Activated naive CD4-positive, alpha-beta T cell treated with anti-CD3 and anti-CD28 coated beads, Interleukin-2, amount 50 U/mL, for 72 hours (primary cell): ENCODE measurements at regions not wholly inside any gene's neighbourhood (a gene's known extent, or its start where the extent isn't known, plus 50 kb on each side); places are given as distances from the start of the nearest gene placed in this dataset.
A peak's percentile ranks its signal among the peaks of the same experiment; 100 is the strongest.
"Not testable (repeated sequence)": the region's sequence is repeated elsewhere in the genome, so short reads cannot be mapped to it uniquely, and the experiment has no call there.

Source experiments
- ATAC-seq, 2 donors: fragments of 150-1000 bp; cut with Tn5 transposase; 2 replicates each; pipeline ENCODE4 v1.10.0; 2021; ENCODE audit warnings: mild to moderate bottlenecking in 2 of 2, moderate library complexity in 2 of 2
- DNase-seq, 2 donors: peaks; one replicate each; pipeline ENCODE4 v3.0.0; 2021 to 2022; ENCODE audit warnings: low spot score in 2 of 2
- H3K27ac Mint-ChIP-seq, 2 donors: one replicate each; pipeline ENCODE4 v1.8.0; 2022; ENCODE audit warnings: mild to moderate bottlenecking in 2 of 2, mixed read lengths in 2 of 2
- H3K36me3 Mint-ChIP-seq, 2 donors: one replicate each; pipeline ENCODE4 v1.8.0; 2022; ENCODE audit warnings: mixed read lengths in 2 of 2
- H3K9me3 Mint-ChIP-seq, 2 donors: one replicate each; pipeline ENCODE4 v1.8.0; 2022; ENCODE audit warnings: mixed read lengths in 2 of 2

DNA sequence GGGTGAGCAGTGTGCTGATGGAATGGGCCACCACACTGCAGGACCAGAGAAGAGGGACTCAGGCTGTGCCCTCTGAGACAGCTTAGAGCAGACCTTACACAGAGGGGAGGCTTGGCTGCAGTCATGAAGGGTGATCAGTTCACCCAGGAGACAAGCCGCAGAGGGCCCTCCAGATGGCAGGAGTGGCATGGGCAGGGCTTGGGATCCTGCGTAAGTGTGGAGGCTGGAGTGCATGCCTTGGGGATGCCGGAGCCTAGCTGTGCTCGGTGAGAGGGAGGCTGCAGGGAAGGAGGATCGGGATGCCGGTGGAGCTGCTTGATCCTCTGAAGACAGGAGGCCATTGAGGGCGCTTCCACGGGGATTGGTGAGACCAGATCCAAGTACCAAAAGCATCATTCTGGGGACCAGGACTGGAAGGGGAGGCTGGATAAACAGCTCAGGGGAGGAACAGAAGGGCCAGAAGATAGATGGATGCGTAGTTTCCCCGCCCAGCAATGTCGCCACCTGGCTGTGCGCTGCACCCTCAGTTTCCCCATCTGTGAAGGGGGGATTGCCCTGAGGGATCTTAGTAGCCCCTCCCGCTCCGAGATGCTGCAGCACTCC is 163.4 kb downstream of the INHBB start:
- Mint-ChIP-seq H3K36me3 (no peaks in the 10 kb centered on the region), H3K27ac (no peak overlapping the region), H3K9me3 (no peaks in the 10 kb centered on the region)
- DNase-seq (no peak), ATAC-seq (no peak)

DNA sequence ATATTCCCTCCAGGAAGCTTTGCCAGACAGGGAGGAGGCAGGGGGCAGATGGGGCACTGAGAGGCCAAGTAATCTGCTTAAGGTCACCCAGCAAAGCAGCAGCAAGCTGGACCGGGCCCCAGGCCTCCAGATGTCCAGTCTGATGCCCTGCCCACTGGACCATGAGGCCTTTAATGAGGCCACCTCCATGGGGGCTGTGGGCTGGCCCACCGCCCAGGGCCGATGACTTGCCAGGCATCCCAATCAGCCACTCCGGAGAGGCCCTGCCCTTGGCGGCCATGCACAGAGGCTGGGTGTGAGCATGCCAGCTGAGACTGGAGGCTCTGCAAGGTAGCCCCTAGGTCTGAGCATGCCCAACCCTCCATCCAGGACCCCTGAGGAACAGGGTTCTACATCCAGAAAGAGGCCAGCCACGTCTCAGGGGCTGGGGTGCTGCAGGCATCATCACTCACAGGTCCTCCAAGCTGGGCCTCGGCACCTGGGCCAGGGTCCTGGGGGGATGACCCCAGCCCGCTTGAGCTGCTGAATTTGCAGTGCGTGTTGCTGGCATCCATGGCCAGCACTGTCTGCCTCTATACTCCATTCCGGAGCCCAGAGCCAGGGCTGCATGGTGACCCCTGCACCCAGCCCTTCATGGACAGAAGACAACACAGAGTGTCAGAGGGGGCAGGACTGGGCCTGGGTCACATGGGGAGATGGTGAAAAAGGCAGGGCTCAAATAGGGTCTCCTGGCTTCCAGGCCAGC is 164.2 kb downstream of the INHBB start:
- no peaks in the 10 kb centered on the region for H3K9me3 Mint-ChIP-seq

DNA sequence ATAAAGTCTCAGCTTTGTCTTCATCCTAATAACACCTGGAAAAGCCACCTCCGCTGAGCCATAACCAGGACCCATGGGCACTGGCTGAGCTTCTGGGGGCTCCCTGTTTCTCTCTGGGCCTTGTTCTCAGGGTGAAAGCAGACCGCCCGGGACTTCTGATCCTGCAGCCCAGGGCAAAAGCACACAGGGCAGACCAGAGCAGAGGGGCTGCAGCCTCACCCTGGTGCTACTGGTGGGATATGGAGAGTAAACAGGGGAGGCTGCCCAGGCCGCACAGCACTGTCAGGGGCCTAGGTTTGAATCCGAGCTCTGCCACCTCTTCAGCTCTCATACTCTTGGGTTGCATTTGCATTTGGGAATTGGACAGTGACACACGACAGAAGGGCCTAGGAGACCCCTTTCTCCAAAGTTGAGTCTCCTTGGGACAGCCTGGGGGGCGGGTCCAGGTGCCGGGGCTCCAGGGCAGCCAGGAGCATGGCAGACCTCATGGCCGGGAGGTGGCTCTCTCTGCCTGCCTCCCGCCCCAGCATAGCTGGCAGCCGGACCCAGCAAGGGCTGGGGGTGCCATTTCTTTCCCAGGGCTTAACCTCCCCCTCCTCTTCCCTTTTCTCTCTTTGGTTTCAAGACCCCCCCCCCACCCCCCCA is 164.9 kb downstream of the INHBB start:
- H3K27ac Mint-ChIP-seq, result no peak overlapping the region
- no peak for ATAC-seq

More for the DNA sequence above, 164.2 kb downstream of the INHBB start:
- Mint-ChIP-seq H3K36me3 (no peaks in the 10 kb centered on the region), H3K27ac (no peak overlapping the region)
- ATAC-seq (no peak), DNase-seq (no peak)

DNA sequence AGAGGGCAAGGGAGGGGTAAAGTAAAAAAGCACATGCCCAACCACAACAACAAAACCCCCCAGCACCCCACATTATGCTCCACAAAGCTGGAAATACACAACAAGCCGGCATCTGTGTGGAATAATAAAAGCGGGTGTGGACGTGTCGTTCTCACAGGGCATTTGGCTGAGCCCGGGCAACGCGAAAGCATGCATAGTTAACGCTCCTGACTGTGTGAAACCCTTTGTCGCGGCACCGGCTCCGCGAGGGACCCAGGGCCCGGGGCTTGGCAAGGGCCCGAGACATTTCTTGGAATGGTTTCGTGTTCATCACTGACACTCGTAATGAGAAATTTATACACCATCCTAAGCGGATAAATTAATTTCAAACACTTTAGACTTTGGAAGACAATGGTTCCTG is 165.6 kb downstream of the INHBB start:
- H3K36me3 Mint-ChIP-seq, result no peaks in the 10 kb centered on the region
- no peak for ATAC-seq

More for the DNA sequence above, 164.9 kb downstream of the INHBB start:
- no peak for DNase-seq
- no peaks in the 10 kb centered on the region for H3K36me3 Mint-ChIP-seq
- H3K9me3 Mint-ChIP-seq, result no peaks in the 10 kb centered on the region

DNA sequence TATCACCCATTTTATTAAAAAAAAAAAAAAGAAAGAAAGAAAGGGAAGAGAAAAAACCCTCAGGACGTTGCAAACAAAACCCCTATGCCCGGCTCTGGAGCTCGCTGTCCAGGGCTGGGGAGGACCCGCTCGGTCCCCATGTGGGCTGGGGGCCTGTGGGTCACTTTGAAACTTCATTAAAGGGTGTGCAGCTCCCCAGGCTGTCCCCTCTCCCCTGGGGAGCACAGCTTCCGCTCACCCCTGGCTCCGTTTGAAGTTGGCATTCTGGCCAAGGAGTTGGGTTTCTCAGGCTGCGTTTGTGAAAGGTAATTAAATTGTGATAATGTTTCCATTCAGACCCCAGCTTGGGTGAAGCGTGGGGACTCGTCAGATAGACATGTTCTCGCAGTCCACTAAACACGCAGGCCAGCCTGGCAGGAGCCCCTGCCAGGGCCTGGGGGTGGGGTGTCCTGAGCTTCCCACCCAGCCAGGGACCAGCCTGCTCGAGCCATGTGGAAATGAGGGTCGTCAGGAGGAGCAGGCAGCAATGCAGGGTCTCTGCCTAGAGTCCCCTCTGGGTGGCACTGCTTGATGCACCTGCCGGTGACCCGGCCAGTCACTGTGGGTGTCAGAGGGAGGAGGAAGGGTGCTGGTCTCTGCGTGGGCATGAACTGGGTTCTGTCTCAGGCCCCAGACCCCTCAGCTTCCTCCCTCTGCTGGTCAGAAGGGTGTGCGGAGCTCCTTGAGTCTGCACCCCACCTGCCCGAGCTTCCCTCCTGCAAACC is 166.2 kb downstream of the INHBB start:
- Mint-ChIP-seq H3K36me3 (no peaks in the 10 kb centered on the region), H3K9me3 (no peaks in the 10 kb centered on the region), H3K27ac (no peak overlapping the region)
- ATAC-seq, result no peak
- no peak for DNase-seq

More for the DNA sequence above, 165.6 kb downstream of the INHBB start:
- no peaks in the 10 kb centered on the region for H3K9me3 Mint-ChIP-seq
- no peak overlapping the region for H3K27ac Mint-ChIP-seq
- DNase-seq, result no peak

DNA sequence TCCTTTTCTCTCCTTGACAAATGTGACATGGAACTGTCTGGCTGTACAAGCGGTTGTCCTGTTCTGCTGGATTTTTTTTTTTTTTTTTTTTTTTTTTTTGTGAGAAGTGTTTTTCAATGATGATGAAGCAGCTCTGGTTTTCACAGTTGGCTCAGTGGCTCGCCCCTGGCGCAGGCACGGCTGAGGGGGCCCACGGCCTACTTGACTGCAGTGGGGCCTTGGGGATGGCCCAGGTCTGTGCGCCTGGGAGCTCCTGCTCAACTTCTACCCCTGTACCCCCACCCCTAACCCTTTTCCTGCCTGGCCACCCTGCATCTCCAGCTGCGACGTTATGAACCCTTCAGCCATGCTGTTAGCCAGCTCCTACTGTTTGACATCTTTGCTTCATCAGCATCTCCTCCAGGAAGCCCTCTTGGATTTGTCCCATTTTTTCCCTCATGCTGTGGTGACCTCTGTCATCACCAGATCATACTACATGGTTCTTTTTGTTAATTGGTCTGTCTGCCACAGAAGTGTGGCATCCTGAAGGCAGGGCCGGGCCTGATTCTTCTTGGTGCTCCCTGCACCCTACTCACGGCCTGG is 167.9 kb downstream of the INHBB start:
- Mint-ChIP-seq H3K27ac (peak overlapping the region in 1 of 2 donors; percentile 60), H3K36me3 (no peaks in the 10 kb centered on the region), H3K9me3 (no peaks in the 10 kb centered on the region)
- DNase-seq, result no peak
- no peak for ATAC-seq

DNA sequence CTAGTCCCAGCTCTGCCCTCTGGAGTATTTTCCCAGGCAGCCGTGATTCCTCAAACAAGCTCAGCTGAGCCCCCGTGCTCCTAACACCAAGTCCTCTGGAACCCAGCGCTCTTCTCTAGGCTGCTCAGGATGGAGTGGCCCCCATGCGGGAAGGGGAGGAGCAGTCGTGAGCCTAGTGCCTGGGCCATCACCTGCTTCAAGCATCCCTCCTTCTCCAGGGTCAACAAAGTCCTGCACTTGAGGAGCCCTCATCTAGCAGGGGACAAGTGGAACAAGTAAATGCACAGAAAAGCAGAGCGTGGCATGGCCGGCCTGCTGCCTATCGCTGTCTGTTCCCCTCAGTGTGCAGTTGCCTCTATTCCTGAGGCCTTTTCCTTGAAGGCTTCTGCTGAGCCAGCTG is 168.6 kb downstream of the INHBB start:
- DNase-seq, result no peak
- no peak for ATAC-seq
- no peaks in the 10 kb centered on the region for H3K9me3 Mint-ChIP-seq
- H3K36me3 Mint-ChIP-seq, result no peaks in the 10 kb centered on the region
- H3K27ac Mint-ChIP-seq, result no peak overlapping the region

DNA sequence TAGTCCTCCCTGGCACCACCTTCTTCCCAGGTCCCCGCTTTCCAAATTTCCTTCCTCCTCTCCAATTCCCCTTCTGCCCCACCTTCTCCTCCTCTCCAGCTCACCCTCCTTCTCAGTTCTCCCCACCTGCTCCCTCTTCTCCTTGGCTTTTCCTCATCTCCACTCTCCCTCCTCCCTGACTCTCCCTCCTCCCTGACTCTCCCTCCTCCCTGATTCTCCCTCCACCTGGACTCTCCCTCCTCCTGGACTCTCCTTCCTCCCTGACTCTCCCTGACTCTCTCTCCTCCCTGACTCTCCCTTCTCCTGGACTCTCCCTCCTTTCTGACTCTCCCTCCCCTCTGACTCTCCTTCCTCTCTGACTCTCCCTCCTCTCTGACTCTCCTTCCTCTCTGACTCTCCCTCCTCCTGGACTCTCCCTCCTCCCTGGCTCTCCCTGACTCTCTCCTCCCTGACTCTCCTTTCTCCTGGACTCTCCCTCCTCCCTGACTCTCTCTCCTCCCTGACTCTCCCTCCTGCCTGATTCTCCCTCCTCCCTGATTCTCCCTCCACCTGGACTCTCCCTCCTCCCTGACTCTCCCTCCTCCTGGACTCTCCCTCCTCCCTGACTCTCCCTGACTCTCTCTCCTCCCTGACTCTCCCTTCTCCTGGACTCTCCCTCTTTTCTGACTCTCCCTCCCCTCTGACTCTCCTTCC is 169.3 kb downstream of the INHBB start:
- not testable (repeated sequence) for ATAC-seq, H3K36me3 Mint-ChIP-seq, H3K9me3 Mint-ChIP-seq, DNase-seq, H3K27ac Mint-ChIP-seq

DNA sequence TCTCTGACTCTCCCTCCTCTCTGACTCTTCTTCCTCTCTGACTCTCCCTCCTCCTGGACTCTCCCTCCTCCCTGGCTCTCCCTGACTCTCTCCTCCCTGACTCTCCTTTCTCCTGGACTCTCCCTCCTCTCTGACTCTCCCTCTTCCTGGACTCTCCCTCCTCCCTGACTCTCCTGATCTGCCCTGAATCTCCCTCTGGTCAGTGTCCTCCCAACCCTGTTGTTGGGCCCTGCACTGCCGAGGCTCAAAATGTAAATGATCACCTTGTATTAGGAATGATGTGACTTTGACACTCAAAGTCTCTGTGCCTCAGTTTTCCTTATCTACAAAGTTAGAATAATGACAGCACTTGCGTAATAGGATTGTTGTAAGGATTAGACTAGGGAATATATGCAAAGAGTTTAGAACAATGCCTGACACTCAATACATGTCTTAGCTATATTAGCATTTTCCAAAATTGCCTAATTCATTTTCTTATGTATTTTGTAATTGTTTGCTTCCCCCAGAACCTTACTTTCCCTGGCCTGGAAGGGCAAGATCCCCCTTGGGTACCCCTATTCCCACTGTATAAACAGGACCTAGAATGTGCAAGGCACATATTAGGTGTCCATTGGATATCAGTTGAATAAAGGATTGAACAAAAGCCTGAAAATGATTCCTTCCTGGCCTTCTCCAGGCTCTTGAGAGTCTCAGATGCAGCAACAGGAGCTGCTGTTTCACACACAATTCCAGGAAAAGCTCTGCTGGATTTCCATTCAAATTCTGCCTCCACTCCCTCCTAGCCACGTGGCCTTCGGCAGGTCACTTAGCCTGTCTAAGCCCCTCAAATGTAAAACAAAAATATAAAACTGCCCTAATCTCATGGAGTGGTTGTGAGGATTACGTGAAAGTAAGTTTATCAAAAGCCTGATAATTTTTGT is 170.1 kb downstream of the INHBB start:
- H3K9me3 Mint-ChIP-seq, result no peaks in the 10 kb centered on the region
- peak overlapping the region in 1 of 2 donors; percentile 23 for H3K27ac Mint-ChIP-seq
- DNase-seq (no peak), ATAC-seq (no peak)
- H3K36me3 Mint-ChIP-seq, result no peaks in the 10 kb centered on the region

DNA sequence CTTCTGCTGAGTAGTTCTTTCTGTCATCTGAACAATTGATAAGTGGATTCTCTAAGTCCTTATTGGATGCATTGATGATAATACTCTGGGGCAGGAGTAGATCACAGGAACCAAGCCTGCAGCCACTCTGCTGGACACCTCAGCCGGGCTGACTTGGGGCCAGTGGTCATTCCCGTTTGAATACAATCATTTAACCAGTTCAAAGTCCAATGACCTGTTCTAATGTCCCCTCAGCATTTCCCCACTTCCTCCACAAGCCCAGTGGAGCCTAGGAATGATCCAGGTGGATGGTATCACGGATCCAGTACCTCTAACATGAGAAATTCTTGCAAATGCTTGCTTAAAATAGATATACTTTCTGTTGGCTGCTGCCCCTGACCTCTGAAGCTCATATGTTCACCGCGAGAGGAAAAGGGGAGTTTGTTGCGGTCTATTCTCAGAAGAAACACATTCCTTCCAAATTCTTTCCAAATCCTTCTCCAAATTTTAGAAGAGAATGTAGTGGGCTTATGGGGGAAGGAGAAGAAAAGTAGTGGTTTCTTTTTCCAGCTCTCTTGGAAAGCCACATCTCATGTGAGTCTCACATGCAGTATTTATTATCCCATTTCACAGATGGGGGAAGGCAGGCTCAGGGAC is 170.9 kb downstream of the INHBB start:
- no peak for ATAC-seq
- DNase-seq, result no peak
- H3K27ac Mint-ChIP-seq, result no peak overlapping the region
- no peaks in the 10 kb centered on the region for H3K9me3 Mint-ChIP-seq
- H3K36me3 Mint-ChIP-seq, result no peaks in the 10 kb centered on the region

DNA sequence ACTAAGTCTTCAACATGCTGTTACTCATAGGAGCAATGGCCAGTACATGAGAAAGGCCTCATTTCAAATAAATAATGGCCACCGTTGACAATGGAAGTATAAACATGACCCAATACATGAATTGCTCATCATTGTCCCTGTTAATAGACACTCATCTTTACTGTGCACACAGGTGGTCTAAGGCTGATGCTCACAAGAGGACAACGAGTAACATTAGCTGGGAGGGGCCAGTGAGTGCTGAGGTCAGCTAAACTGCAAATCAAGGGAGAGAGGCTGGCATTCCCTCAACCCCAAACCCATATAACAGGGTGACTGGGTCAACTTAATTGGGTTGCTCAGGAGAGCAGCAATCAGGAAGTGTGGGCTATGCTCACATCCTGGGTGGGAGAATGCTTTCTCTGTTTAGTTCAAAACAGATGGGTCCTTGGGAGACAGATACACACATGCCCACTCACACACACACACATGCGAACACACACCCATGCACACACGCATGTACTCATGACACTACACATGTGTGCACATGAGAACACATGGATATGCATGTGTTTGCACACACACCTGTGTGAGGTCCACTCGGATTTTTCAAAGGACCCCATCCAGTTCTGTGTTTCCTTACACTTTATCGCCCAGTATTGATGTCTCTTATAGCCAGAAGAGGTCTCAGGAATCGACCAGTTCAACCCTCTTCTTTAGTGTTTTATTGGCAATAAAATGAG is 172.0 kb downstream of the INHBB start:
- Mint-ChIP-seq H3K36me3 (no peaks in the 10 kb centered on the region), H3K9me3 (no peaks in the 10 kb centered on the region), H3K27ac (no peak overlapping the region)
- ATAC-seq (no peak), DNase-seq (no peak)

DNA sequence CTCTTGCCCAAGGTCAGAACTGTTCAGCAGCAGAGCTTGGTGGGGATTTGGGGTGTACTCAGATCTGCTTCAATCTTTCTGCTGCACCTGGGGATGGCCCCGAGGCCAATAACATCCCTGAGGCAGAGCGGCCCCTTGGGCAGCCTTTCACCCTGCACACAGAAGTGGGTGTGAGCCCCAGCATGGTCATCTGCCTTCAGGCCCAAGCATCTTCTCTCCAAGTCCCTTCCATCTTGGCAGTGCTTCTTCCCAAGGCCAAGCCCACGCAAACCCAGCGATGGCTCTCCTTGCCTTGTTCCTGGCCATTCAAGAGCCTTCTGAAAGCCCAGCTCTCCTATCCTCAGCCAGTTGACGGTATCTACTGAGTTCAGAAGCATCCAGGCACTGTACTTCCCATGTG is 172.9 kb downstream of the INHBB start:
- no peaks in the 10 kb centered on the region for H3K36me3 Mint-ChIP-seq
- DNase-seq (no peak), ATAC-seq (no peak)
- no peak overlapping the region for H3K27ac Mint-ChIP-seq
- no peaks in the 10 kb centered on the region for H3K9me3 Mint-ChIP-seq

DNA sequence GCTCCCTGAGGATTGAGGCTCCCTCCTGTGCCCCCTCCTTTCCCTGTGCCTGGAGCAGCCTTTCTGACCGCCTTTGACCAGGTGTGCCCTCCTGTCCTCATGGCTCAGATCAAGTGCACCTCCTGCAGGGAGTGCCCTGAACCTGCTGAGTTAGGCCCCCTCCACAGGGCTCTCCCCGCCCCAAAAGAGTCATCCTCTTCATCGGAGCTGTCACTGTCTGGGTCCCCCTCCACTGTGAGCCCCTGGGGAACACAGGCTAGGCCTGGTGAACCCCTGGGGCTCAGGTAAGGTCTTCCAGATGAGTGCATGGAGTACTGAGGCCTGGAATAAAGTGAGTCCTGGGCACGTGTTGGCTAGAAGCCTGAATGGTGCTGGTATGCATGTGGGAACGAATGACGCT is 173.5 kb downstream of the INHBB start:
- H3K27ac Mint-ChIP-seq, result no peak overlapping the region
- no peaks in the 10 kb centered on the region for H3K36me3 Mint-ChIP-seq
- ATAC-seq, result no peak
- no peaks in the 10 kb centered on the region for H3K9me3 Mint-ChIP-seq
- DNase-seq, result no peak

DNA sequence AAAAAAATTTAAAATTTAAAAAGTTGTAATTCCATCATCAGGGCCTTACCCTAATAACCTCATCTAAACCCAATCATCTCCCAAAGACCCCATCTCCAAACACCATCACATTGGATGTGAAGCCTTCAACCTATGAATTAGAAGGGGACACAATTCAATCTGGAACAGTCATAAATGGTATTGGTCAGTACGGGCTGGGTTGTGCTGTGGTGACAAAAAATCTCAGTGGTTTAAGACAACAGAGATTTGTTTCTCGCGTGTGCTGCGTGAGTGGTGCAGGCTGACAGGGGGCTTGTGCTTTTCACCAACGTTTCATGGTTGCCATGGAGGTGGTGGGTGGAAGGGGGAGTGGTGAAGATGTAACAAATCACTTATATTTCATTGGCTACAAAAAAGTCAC is 174.5 kb downstream of the INHBB start:
- DNase-seq, result no peak
- no peaks in the 10 kb centered on the region for H3K36me3 Mint-ChIP-seq
- ATAC-seq, result no peak
- no peak overlapping the region for H3K27ac Mint-ChIP-seq
- H3K9me3 Mint-ChIP-seq, result no peaks in the 10 kb centered on the region
